ENCODE measurements at regions not wholly inside any gene's neighbourhood (a gene's known extent, or its start where the extent isn't known, plus 50 kb on each side); places are given as distances from the start of the nearest gene placed in this dataset.

DNA sequence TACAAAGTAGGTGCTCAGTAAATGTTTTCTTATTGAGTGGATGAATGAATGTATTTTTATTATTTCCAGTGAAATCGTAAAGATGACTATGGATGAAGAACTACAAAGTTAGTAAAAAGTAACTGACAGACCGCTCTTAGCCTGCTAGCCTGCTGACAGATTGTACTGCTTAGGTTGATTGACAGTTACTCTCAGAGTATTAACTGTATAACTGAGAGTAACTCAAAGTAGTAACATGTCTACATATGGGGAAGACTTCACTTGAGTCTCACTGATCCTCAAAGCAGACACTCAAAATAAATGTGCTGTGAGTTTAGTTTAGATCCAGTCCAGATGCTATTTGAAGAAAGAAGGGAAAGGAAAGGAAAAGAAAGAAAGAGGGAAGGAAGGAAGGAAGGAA lies 272.3 kb upstream of the AMIGO2 start:
- 97% methylated on average over 2 of the region's 2 CpGs for WGBS
- H3K27ac ChIP-seq (ENCODE audit: low read depth in 1 of 2, low read length in 2 of 2) = no peak overlapping the region
- DNase-seq (ENCODE audit: low spot score) = no peak
- no peak overlapping the region for H3K9ac ChIP-seq (ENCODE audit: low read depth in 1 of 2, low read length in 2 of 2)
- H3K4me3 ChIP-seq (ENCODE audit: low read depth in 1 of 3, low read length in 3 of 3) = no peak overlapping the region
- no peaks in the 10 kb centered on the region for H3K36me3 ChIP-seq (ENCODE audit: control insufficient read depth in 4 of 4, insufficient read depth in 3 of 4, low read depth in 1 of 4, low read length in 3 of 4)
- H3K9me3 ChIP-seq (ENCODE audit: control insufficient read depth in 4 of 4, low read length in 3 of 4) = no peaks in the 10 kb centered on the region
- TF ChIP-seq, protein P1, sequence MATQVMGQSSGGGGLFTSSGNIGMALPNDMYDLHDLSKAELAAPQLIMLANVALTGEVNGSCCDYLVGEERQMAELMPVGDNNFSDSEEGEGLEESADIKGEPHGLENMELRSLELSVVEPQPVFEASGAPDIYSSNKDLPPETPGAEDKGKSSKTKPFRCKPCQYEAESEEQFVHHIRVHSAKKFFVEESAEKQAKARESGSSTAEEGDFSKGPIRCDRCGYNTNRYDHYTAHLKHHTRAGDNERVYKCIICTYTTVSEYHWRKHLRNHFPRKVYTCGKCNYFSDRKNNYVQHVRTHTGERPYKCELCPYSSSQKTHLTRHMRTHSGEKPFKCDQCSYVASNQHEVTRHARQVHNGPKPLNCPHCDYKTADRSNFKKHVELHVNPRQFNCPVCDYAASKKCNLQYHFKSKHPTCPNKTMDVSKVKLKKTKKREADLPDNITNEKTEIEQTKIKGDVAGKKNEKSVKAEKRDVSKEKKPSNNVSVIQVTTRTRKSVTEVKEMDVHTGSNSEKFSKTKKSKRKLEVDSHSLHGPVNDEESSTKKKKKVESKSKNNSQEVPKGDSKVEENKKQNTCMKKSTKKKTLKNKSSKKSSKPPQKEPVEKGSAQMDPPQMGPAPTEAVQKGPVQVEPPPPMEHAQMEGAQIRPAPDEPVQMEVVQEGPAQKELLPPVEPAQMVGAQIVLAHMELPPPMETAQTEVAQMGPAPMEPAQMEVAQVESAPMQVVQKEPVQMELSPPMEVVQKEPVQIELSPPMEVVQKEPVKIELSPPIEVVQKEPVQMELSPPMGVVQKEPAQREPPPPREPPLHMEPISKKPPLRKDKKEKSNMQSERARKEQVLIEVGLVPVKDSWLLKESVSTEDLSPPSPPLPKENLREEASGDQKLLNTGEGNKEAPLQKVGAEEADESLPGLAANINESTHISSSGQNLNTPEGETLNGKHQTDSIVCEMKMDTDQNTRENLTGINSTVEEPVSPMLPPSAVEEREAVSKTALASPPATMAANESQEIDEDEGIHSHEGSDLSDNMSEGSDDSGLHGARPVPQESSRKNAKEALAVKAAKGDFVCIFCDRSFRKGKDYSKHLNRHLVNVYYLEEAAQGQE (IDR thresholded peaks at IDR 0.05) = no peak
- no peak for TF ChIP-seq HNF4G (IDR thresholded peaks at IDR 0.05)
- no peak for TF ChIP-seq RAD21 (IDR thresholded peaks at IDR 0.05)
- TF ChIP-seq GABPA (IDR thresholded peaks at IDR 0.05 in 1 of 2, conservative IDR thresholded peaks at IDR 0.05 in 1 of 2) = no peak
- TF ChIP-seq RXRA (IDR thresholded peaks at IDR 0.05) = no peak
- TF ChIP-seq, protein P2, sequence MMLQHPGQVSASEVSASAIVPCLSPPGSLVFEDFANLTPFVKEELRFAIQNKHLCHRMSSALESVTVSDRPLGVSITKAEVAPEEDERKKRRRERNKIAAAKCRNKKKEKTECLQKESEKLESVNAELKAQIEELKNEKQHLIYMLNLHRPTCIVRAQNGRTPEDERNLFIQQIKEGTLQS (IDR thresholded peaks at IDR 0.05) = no peak
- TF ChIP-seq JUND (IDR thresholded peaks at IDR 0.05) = no peak
- TF ChIP-seq, protein P3, sequence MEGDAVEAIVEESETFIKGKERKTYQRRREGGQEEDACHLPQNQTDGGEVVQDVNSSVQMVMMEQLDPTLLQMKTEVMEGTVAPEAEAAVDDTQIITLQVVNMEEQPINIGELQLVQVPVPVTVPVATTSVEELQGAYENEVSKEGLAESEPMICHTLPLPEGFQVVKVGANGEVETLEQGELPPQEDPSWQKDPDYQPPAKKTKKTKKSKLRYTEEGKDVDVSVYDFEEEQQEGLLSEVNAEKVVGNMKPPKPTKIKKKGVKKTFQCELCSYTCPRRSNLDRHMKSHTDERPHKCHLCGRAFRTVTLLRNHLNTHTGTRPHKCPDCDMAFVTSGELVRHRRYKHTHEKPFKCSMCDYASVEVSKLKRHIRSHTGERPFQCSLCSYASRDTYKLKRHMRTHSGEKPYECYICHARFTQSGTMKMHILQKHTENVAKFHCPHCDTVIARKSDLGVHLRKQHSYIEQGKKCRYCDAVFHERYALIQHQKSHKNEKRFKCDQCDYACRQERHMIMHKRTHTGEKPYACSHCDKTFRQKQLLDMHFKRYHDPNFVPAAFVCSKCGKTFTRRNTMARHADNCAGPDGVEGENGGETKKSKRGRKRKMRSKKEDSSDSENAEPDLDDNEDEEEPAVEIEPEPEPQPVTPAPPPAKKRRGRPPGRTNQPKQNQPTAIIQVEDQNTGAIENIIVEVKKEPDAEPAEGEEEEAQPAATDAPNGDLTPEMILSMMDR (IDR thresholded peaks at IDR 0.05; ENCODE audit: low read depth, low read length, missing input control) = no peak
- no peak for TF ChIP-seq FOXA1 (IDR thresholded peaks at IDR 0.05)
- TF ChIP-seq SP1 (IDR thresholded peaks at IDR 0.05) = no peak
- no peak for TF ChIP-seq HNF4A (conservative IDR thresholded peaks at IDR 0.05)
- no peak for TF ChIP-seq YY1 (IDR thresholded peaks at IDR 0.05)
- TF ChIP-seq, protein P4, sequence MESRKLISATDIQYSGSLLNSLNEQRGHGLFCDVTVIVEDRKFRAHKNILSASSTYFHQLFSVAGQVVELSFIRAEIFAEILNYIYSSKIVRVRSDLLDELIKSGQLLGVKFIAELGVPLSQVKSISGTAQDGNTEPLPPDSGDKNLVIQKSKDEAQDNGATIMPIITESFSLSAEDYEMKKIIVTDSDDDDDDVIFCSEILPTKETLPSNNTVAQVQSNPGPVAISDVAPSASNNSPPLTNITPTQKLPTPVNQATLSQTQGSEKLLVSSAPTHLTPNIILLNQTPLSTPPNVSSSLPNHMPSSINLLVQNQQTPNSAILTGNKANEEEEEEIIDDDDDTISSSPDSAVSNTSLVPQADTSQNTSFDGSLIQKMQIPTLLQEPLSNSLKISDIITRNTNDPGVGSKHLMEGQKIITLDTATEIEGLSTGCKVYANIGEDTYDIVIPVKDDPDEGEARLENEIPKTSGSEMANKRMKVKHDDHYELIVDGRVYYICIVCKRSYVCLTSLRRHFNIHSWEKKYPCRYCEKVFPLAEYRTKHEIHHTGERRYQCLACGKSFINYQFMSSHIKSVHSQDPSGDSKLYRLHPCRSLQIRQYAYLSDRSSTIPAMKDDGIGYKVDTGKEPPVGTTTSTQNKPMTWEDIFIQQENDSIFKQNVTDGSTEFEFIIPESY (IDR thresholded peaks at IDR 0.05) = no peak
- peaks cover 0 to 4% (median under 1%) of the 10 kb centered on the region in 4 donors for H3K4me1 ChIP-seq (ENCODE audit: control insufficient read depth in 4 of 4, insufficient read depth in 4 of 4, low read length in 3 of 4)
- no peaks in the 10 kb centered on the region for H3K27me3 ChIP-seq (ENCODE audit: control insufficient read depth in 4 of 4, insufficient read depth in 4 of 4, low read length in 3 of 4)

DNA sequence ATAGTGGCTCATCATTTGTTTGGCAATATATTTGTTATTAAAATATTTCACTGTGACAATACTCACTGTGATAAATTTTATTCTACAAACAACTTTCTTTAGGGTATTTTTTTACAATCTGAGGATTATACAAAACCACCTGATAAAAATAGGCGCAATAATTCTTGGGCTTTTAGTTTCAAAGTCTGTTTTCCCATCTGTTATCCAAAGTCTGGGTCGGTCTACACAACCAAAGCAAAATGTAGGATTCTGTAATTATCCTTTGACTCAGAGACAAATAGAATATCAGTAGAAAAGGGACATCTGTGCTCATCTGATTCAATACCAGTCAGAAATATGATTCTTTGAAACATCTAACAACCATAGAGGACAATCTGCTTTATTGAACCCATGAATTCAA lies 271.8 kb upstream of the AMIGO2 start:
- Histone ChIP-seq H3K9ac (ENCODE audit: low read depth in 1 of 2, low read length in 2 of 2) (no peak overlapping the region), H3K27ac (ENCODE audit: low read depth in 1 of 2, low read length in 2 of 2) (no peak overlapping the region), H3K36me3 (ENCODE audit: control insufficient read depth in 4 of 4, insufficient read depth in 3 of 4, low read depth in 1 of 4, low read length in 3 of 4) (no peaks in the 10 kb centered on the region), H3K4me3 (ENCODE audit: low read depth in 1 of 3, low read length in 3 of 3) (no peak overlapping the region), H3K9me3 (ENCODE audit: control insufficient read depth in 4 of 4, low read length in 3 of 4) (no peaks in the 10 kb centered on the region), H3K4me1 (ENCODE audit: control insufficient read depth in 4 of 4, insufficient read depth in 4 of 4, low read length in 3 of 4) (peaks cover 0 to 9% (median 5%) of the 10 kb centered on the region in 4 donors), H3K27me3 (ENCODE audit: control insufficient read depth in 4 of 4, insufficient read depth in 4 of 4, low read length in 3 of 4) (no peaks in the 10 kb centered on the region)
- WGBS = 100% methylated on average over 2 of the region's 2 CpGs
- no peak for DNase-seq (ENCODE audit: low spot score)
- TF ChIP-seq, protein P4 (IDR thresholded peaks at IDR 0.05) = no peak
- no peak for TF ChIP-seq HNF4A (conservative IDR thresholded peaks at IDR 0.05)
- TF ChIP-seq GABPA (IDR thresholded peaks at IDR 0.05 in 1 of 2, conservative IDR thresholded peaks at IDR 0.05 in 1 of 2) = no peak
- TF ChIP-seq, protein P5, sequence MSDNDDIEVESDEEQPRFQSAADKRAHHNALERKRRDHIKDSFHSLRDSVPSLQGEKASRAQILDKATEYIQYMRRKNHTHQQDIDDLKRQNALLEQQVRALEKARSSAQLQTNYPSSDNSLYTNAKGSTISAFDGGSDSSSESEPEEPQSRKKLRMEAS (IDR thresholded peaks at IDR 0.05) = no peak
- TF ChIP-seq YY1 (IDR thresholded peaks at IDR 0.05) = no peak
- no peak for TF ChIP-seq JUND (IDR thresholded peaks at IDR 0.05)
- no peak for TF ChIP-seq FOXA1 (IDR thresholded peaks at IDR 0.05)
- no peak for TF ChIP-seq NR2F2 (IDR thresholded peaks at IDR 0.05)
- TF ChIP-seq TAF1 (conservative IDR thresholded peaks at IDR 0.05) = no peak
- TF ChIP-seq, protein P1 (IDR thresholded peaks at IDR 0.05) = no peak
- TF ChIP-seq RAD21 (IDR thresholded peaks at IDR 0.05) = no peak
